KMS-11 (cell line): ENCODE measurements at regions not wholly inside any gene's neighbourhood (a gene's known extent, or its start where the extent isn't known, plus 50 kb on each side); places are given as distances from the start of the nearest gene placed in this dataset.

Experiments used
- H2AFZ ChIP-seq: fragments of 200-600 bp; sonication (generic); 2 replicates; pipeline ENCODE4 v1.6.1; 2016; ENCODE audit warnings: antibody characterized with exemption, mixed run types, low read depth
- H3K27ac ChIP-seq: fragments of 200-600 bp; sonication (generic); 2 replicates; pipeline ENCODE4 v1.6.1; 2016; ENCODE audit warnings: mild to moderate bottlenecking, mixed run types
- H3K27me3 ChIP-seq: fragments of 200-600 bp; sonication (generic); 2 replicates; pipeline ENCODE4 v1.6.1; 2017; ENCODE audit warnings: mild to moderate bottlenecking, low read depth, mixed run types, moderate library complexity; ENCODE audit not compliant: insufficient read depth
- H3K36me3 ChIP-seq: fragments of 200-600 bp; sonication (generic); 2 replicates; pipeline ENCODE4 v1.6.1; 2017; ENCODE audit warnings: mild to moderate bottlenecking, mixed run types; ENCODE audit not compliant: insufficient read depth
- H3K4me1 ChIP-seq: fragments of 200-600 bp; sonication (generic); 2 replicates; pipeline ENCODE4 v1.6.1; 2016; ENCODE audit warnings: mild to moderate bottlenecking, low read depth, mixed run types; ENCODE audit not compliant: poor library complexity, severe bottlenecking
- H3K4me2 ChIP-seq: fragments of 200-600 bp; sonication (generic); 2 replicates; pipeline ENCODE4 v1.7.0; 2016; ENCODE audit warnings: mild to moderate bottlenecking, mixed run types
- H3K4me3 ChIP-seq: fragments of 200-600 bp; sonication (generic); IDR thresholded peaks from 2 replicates; pipeline ENCODE4 v1.6.1; 2017; ENCODE audit warnings: low read depth, low read length, mixed read lengths; ENCODE audit not compliant: insufficient read depth
- H3K79me2 ChIP-seq: fragments of 200-600 bp; sonication (generic); 2 replicates; pipeline ENCODE4 v1.6.1; 2016; ENCODE audit warnings: low read depth, mixed run types; ENCODE audit not compliant: insufficient read depth
- H3K9ac ChIP-seq: fragments of 200-600 bp; sonication (generic); 2 replicates; pipeline ENCODE4 v1.6.1; 2016; ENCODE audit warnings: mild to moderate bottlenecking, mixed run types
- H4K20me1 ChIP-seq: fragments of 200-600 bp; sonication (generic); 2 replicates; pipeline ENCODE4 v1.6.1; 2016; ENCODE audit warnings: mild to moderate bottlenecking, mixed run types; ENCODE audit not compliant: insufficient read depth
- CTCF ChIP-seq: fragments of 200-600 bp; sonication (generic); conservative IDR thresholded peaks from 2 replicates; pipeline ENCODE4 v1.6.1; 2017; ENCODE audit warnings: low read depth, mild to moderate bottlenecking, antibody characterized with exemption, low read length, moderate library complexity, mixed read lengths

DNA sequence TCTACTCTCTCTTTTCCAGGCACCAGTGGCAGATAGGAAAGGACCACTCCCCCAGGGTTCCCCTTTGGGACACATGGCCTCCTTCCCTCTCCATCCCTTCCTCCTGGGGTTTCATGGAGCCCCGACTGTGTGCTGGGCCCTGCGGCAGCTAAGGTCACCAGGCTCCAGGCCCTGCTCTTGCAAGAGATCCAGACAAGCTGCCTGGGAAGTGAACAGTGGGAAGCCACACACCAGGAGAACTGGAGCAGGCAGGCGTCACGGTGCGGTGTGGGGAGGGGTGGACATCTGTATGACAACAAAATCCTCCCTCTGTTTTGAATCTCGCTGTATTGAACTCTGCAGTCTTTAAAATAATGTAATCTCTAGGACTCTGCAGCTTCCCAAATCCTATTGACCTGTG is 330.1 kb downstream of the UQCRFS1 start:
- Histone ChIP-seq H3K27ac (no peak overlapping the region), H3K27me3 (no peaks in the 10 kb centered on the region), H3K9ac (no peak overlapping the region), H3K4me1 (no peaks in the 10 kb centered on the region), H3K4me3 (no peak overlapping the region), H3K36me3 (no peaks in the 10 kb centered on the region), H3K4me2 (no peak overlapping the region), H4K20me1 (no peaks in the 10 kb centered on the region), H3K79me2 (no peaks in the 10 kb centered on the region), H2AFZ (no peak overlapping the region)
- no peak for TF ChIP-seq CTCF

- no peak overlapping the region for H3K9ac ChIP-seq
These were observed 331.3 kb downstream of the UQCRFS1 start for GRCh38 chr19:28881616-28882015.

DNA sequence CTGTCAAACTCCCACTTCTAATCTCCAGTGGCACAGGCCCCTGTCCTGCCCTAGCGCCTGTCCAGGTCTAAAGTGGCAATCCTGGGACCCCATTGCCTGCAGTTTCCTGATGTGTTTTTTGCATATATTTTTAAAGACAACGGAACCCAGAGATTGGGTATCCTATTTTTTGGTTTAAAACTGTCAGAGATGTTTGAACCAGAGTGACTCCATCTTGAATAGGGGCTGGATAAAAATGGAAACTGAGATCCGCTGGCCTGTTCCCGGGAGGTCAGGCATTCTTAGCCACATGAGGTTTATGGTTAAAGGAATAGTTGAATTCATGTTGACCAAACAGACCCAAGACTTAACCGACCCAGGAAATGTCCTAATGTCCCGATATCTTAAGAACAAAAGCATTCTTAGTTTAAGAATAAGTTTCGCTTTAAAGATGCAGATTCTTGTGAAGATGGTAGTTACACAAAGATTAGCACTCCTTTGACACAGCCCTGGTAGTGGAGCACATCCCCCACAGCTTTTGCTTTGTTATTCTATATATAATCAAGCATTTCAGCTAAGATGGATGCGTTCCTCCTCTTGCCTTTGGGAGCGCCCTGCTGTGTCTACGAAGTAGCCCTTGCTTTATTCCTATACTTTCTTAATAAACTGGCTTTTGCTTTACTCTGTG is 332.1 kb downstream of the UQCRFS1 start:
- Histone ChIP-seq H3K4me1 (no peaks in the 10 kb centered on the region), H4K20me1 (no peaks in the 10 kb centered on the region), H3K27me3 (no peaks in the 10 kb centered on the region), H3K4me3 (no peak overlapping the region), H3K9ac (no peak overlapping the region), H3K4me2 (no peak overlapping the region), H3K27ac (no peak overlapping the region), H3K79me2 (no peaks in the 10 kb centered on the region), H2AFZ (no peak overlapping the region), H3K36me3 (no peaks in the 10 kb centered on the region)
- no peak for TF ChIP-seq CTCF

More at GRCh38 chr19:28881616-28882015, 331.3 kb downstream of the UQCRFS1 start:
- H3K27me3 ChIP-seq: no peaks in the 10 kb centered on the region
- H4K20me1 ChIP-seq: no peaks in the 10 kb centered on the region
- TF ChIP-seq CTCF: no peak
- no peak overlapping the region for H3K4me2 ChIP-seq
- no peak overlapping the region for H2AFZ ChIP-seq
- no peaks in the 10 kb centered on the region for H3K4me1 ChIP-seq
- H3K27ac ChIP-seq: no peak overlapping the region
- H3K4me3 ChIP-seq: no peak overlapping the region
- no peaks in the 10 kb centered on the region for H3K36me3 ChIP-seq
- no peaks in the 10 kb centered on the region for H3K79me2 ChIP-seq

GRCh38 chr19:28878862-28879566 is 333.9 kb downstream of the UQCRFS1 start:
- Histone ChIP-seq H3K79me2 (no peaks in the 10 kb centered on the region), H3K36me3 (no peaks in the 10 kb centered on the region), H3K27me3 (no peaks in the 10 kb centered on the region), H4K20me1 (no peaks in the 10 kb centered on the region), H3K4me1 (no peaks in the 10 kb centered on the region), H3K4me2 (no peak overlapping the region), H2AFZ (no peak overlapping the region), H3K27ac (no peak overlapping the region), H3K4me3 (no peak overlapping the region), H3K9ac (no peak overlapping the region)
- TF ChIP-seq CTCF: peak; percentile 92
